GM12878 (cell line): ENCODE measurements at regions not wholly inside any gene's neighbourhood (a gene's known extent, or its start where the extent isn't known, plus 50 kb on each side); places are given as distances from the start of the nearest gene placed in this dataset.

Experiments used
- ATAC-seq: fragments of 200-7000 bp; cut with Tn5 transposase; 3 replicates; pipeline ENCODE4 v1.9.1; 2020; ENCODE audit warnings: mild to moderate bottlenecking, moderate library complexity
- BruUV-seq: library from RNA; stranded (reverse); fragments of 400-500 nt; replicated peaks from 2 replicates; lab custom pipeline; 2021; lab: Mats Ljungman, UMichigan
- CTCF ChIA-PET: fragments of 300-600 bp; sonication (Branson Sonifier 250); formaldehyde crosslinking; extraction: SDS; loops from one replicate; lab custom pipeline; 2021; ENCODE audit warnings: inconsistent platforms; lab: Yijun Ruan, JAX
- POLR2A ChIA-PET: fragments of 350-600 bp; formaldehyde crosslinking; extraction: SDS; loops from one replicate; lab custom pipeline; 2021; ENCODE audit warnings: inconsistent platforms; lab: Charles Lee
- RAD21 ChIA-PET: fragments of 300-600 bp; sonication (Branson Sonifier 250); formaldehyde crosslinking; loops from one replicate; lab custom pipeline; 2023; ENCODE audit warnings: antibody characterized with exemption; ENCODE audit not compliant: unreplicated experiment; lab: Charles Lee
- SMC1A ChIA-PET: fragments of 300-600 bp; sonication (Branson Sonifier 250); formaldehyde crosslinking; loops from one replicate; lab custom pipeline; 2023; ENCODE audit not compliant: unreplicated experiment, uncharacterized antibody; lab: Charles Lee
- DNase-seq: peaks from one replicate; pipeline ENCODE4 v3.0.0-alpha.2; 2011; ENCODE audit warnings: low read depth, low spot score
- FAIRE-seq: peaks from 3 replicates; lab custom pipeline; 2011; peaks lifted over from hg19 to GRCh38; lab: Jason Lieb, UNC
- H2AFZ ChIP-seq: 2 replicates; pipeline ENCODE4 v1.6.0; 2011; ENCODE audit warnings: low read depth, low read length, control low read depth; ENCODE audit not compliant: control insufficient read depth
- H3K27ac ChIP-seq: 2 replicates; pipeline ENCODE4 v1.5.1; 2011; ENCODE audit warnings: control low read depth; ENCODE audit not compliant: control insufficient read depth, insufficient read depth
- H3K27me3 ChIP-seq, 2 experiments: replicated peaks in 1 of 2; 2 replicates each; pipeline versions ENCODE4 v1.6.0 to v1.6.1; 2011; ENCODE audit warnings: low read length in 1 of 2; ENCODE audit not compliant: control insufficient read depth in 2 of 2, insufficient read depth in 2 of 2
- H3K36me3 ChIP-seq, 2 experiments: 2 replicates each; pipeline ENCODE4 v1.5.1; 2011; ENCODE audit warnings: low read length in 1 of 2; ENCODE audit not compliant: control insufficient read depth in 2 of 2, insufficient read depth in 2 of 2
- H3K4me1 ChIP-seq: 2 replicates; pipeline ENCODE4 v1.6.1; 2011; ENCODE audit warnings: mild to moderate bottlenecking, low read length, moderate library complexity, mixed read lengths; ENCODE audit not compliant: control insufficient read depth, insufficient read depth
- H3K4me2 ChIP-seq: 2 replicates; pipeline ENCODE4 v1.6.0; 2011; ENCODE audit warnings: control low read depth; ENCODE audit not compliant: control insufficient read depth, insufficient read depth
- H3K4me3 ChIP-seq: fragments of 200-600 bp; sonication (generic); 2 replicates; pipeline ENCODE4 v1.5.1; 2016
- H3K79me2 ChIP-seq: 2 replicates; pipeline ENCODE4 v1.6.0; 2011; ENCODE audit warnings: low read length; ENCODE audit not compliant: control insufficient read depth, insufficient read depth
- H3K9ac ChIP-seq: 2 replicates; pipeline ENCODE4 v1.8.0; 2011; ENCODE audit warnings: low read length, control low read depth, mixed read lengths; ENCODE audit not compliant: control insufficient read depth, insufficient read depth
- H3K9me3 ChIP-seq: replicated peaks from 3 replicates; pipeline ENCODE4 v1.5.1; 2011; ENCODE audit warnings: mild to moderate bottlenecking, low read length; ENCODE audit not compliant: control insufficient read depth, insufficient read depth
- H4K20me1 ChIP-seq: 2 replicates; pipeline ENCODE4 v1.6.0; 2011; ENCODE audit not compliant: control insufficient read depth, insufficient read depth
- RAD51 ChIP-seq: fragments of 450-650 bp; IDR thresholded peaks from 2 replicates; pipeline ENCODE4 v1.6.1; 2016; ENCODE audit warnings: moderate library complexity, mild to moderate bottlenecking, inconsistent platforms
- ZNF592 ChIP-seq: fragments of 450-650 bp; IDR thresholded peaks from 2 replicates; pipeline ENCODE4 v1.6.1; 2017; ENCODE audit warnings: mild to moderate bottlenecking, moderate library complexity
- WGBS: methylation state at CpG from one replicate; pipeline ENCODE4 v1.1.6; 2016; ENCODE audit warnings: low lambda C conversion rate; ENCODE audit not compliant: insufficient replicate concordance, insufficient coverage; ENCODE audit errors: missing lambda C conversion rate; 5-methylcytosine and 5-hydroxymethylcytosine counted together
- in situ Hi-C: fragments of 300-500 bp; cut with MboI; formaldehyde crosslinking; loops from 9 replicates; pipeline ENCODE4 v1.14.3; 2018; ENCODE audit warnings: mixed read lengths
- intact Hi-C: fragments of 100-400 bp; cut with micrococcal nuclease; formaldehyde crosslinking; loops from one replicate; pipeline ENCODE4 v1.14.2; 2022; ENCODE audit not compliant: unreplicated experiment

GRCh38 chr1:95301614-95302013, 67.6 kb downstream of the RWDD3 start (continued):
- TF ChIP-seq ZNF592 = no peak

- Histone ChIP-seq H4K20me1 (no peaks in the 10 kb centered on the region), H3K27me3 (no peaks in the 10 kb centered on the region), H3K4me1 (no peaks in the 10 kb centered on the region), H3K36me3 (no peaks in the 10 kb centered on the region), H3K27ac (no peak overlapping the region), H3K4me2 (no peak overlapping the region), H3K9ac (no peak overlapping the region), H3K9me3 (no peaks in the 10 kb centered on the region), H3K79me2 (no peaks in the 10 kb centered on the region), H3K4me3 (no peak overlapping the region), H2AFZ (no peak overlapping the region)
- SMC1A ChIA-PET = no interaction called here
- BruUV-seq = no TSS peak
- in situ Hi-C loops (no loop called here), intact Hi-C loops (no loop called here)
- FAIRE-seq (no peak), ATAC-seq (no peak), DNase-seq (no peak)
- WGBS = 11% methylated on average over 4 of the region's 4 CpGs
- CTCF ChIA-PET = no interaction called here
- RAD21 ChIA-PET = no interaction called here
- TF ChIP-seq RAD51 = no peak
- POLR2A ChIA-PET = no interaction called here
These were observed 70.8 kb downstream of the RWDD3 start for GRCh38 chr1:95304803-95305202.
